Lower lobe of right lung (tissue), 2 donors: ENCODE measurements at regions not wholly inside any gene's neighbourhood (a gene's known extent, or its start where the extent isn't known, plus 50 kb on each side); places are given as distances from the start of the nearest gene placed in this dataset.

Source experiments
- ATAC-seq, 2 donors: fragments of 200-7000 bp; cut with Tn5 transposase; one replicate each; pipeline ENCODE4 v1.9.1; 2020 to 2022; ENCODE audit warnings: mild to moderate bottlenecking in 2 of 2, moderate library complexity in 2 of 2
- DNase-seq: peaks from one replicate; pipeline ENCODE4 v3.0.0-alpha.2; 2020
- H3K27ac ChIP-seq: fragments of 200-600 bp; one replicate; pipeline ENCODE4 v1.8.0; 2022
- H3K27me3 ChIP-seq: fragments of 200-600 bp; one replicate; pipeline ENCODE4 v1.8.0; 2022; ENCODE audit warnings: low read depth
- H3K36me3 ChIP-seq: fragments of 200-600 bp; one replicate; pipeline ENCODE4 v1.8.0; 2022; ENCODE audit warnings: mild to moderate bottlenecking
- H3K4me1 ChIP-seq: fragments of 200-600 bp; one replicate; pipeline ENCODE4 v1.8.0; 2022
- H3K4me3 ChIP-seq: fragments of 200-600 bp; one replicate; pipeline ENCODE4 v1.8.0; 2022; ENCODE audit warnings: mild to moderate bottlenecking
- H3K9me3 ChIP-seq: fragments of 200-600 bp; one replicate; pipeline ENCODE4 v1.8.0; 2022
- CTCF ChIP-seq: fragments of 200-600 bp; IDR thresholded peaks from one replicate; pipeline ENCODE4 v1.8.0; 2022; ENCODE audit warnings: antibody characterized with exemption, mild to moderate bottlenecking
- intact Hi-C: fragments of 100-400 bp; cut with DNase I; formaldehyde crosslinking; loops from one replicate; pipeline ENCODE4 v1.11.0; 2022
- donor health status: DM: no; HTN: yes; CAD: no; lungs with severe emphysema.

- no peaks in the 10 kb centered on the region for H3K9me3 ChIP-seq
- intact Hi-C loops = no loop called here
- H3K27ac ChIP-seq = no peak overlapping the region
- H3K36me3 ChIP-seq = no peaks in the 10 kb centered on the region
- no peaks in the 10 kb centered on the region for H3K27me3 ChIP-seq
- TF ChIP-seq CTCF = no peak
- DNase-seq (no peak), ATAC-seq (no peak)
- H3K4me1 ChIP-seq = no peaks in the 10 kb centered on the region
- no peak overlapping the region for H3K4me3 ChIP-seq
These were observed 389.0 kb downstream of the CBLN4 start for GRCh38 chr20:55616367-55616766.

GRCh38 chr20:55615818-55616217 lies 389.5 kb downstream of the CBLN4 start:
- intact Hi-C loops = no loop called here
- TF ChIP-seq CTCF = no peak
- no peak overlapping the region for H3K4me3 ChIP-seq
- H3K27ac ChIP-seq = no peak overlapping the region
- no peaks in the 10 kb centered on the region for H3K27me3 ChIP-seq
- ATAC-seq (no peak), DNase-seq (no peak)
- H3K36me3 ChIP-seq = no peaks in the 10 kb centered on the region
- H3K4me1 ChIP-seq = no peaks in the 10 kb centered on the region
- H3K9me3 ChIP-seq = no peaks in the 10 kb centered on the region

- Histone ChIP-seq H3K9me3 (no peaks in the 10 kb centered on the region), H3K27ac (no peak overlapping the region), H3K36me3 (no peaks in the 10 kb centered on the region), H3K4me1 (no peaks in the 10 kb centered on the region), H3K27me3 (no peaks in the 10 kb centered on the region), H3K4me3 (no peak overlapping the region)
- no peak for TF ChIP-seq CTCF
- no peak for ATAC-seq
- no peak for DNase-seq
- intact Hi-C loops = no loop called here
These were observed 391.0 kb downstream of the CBLN4 start for GRCh38 chr20:55614220-55614757.

GRCh38 chr20:55610756-55611155 lies 394.6 kb downstream of the CBLN4 start:
- no peak for ATAC-seq

GRCh38 chr20:55605594-55605993 lies 399.7 kb downstream of the CBLN4 start:
- H3K4me1 ChIP-seq = no peaks in the 10 kb centered on the region
- no peaks in the 10 kb centered on the region for H3K36me3 ChIP-seq
- DNase-seq (no peak), ATAC-seq (no peak)
- no peaks in the 10 kb centered on the region for H3K9me3 ChIP-seq
- H3K27ac ChIP-seq = no peak overlapping the region
- TF ChIP-seq CTCF = no peak
- no peak overlapping the region for H3K4me3 ChIP-seq
- H3K27me3 ChIP-seq = no peaks in the 10 kb centered on the region
- intact Hi-C loops = no loop called here

More at GRCh38 chr20:55610756-55611155, 394.6 kb downstream of the CBLN4 start:
- Histone ChIP-seq H3K4me3 (no peak overlapping the region), H3K4me1 (no peaks in the 10 kb centered on the region), H3K9me3 (no peaks in the 10 kb centered on the region), H3K36me3 (no peaks in the 10 kb centered on the region), H3K27ac (no peak overlapping the region), H3K27me3 (no peaks in the 10 kb centered on the region)
- intact Hi-C loops = no loop called here
- TF ChIP-seq CTCF = no peak
- no peak for DNase-seq

GRCh38 chr20:55597526-55597925 lies 407.8 kb downstream of the CBLN4 start:
- intact Hi-C loops = no loop called here
- Histone ChIP-seq H3K4me1 (no peaks in the 10 kb centered on the region), H3K27me3 (no peaks in the 10 kb centered on the region), H3K27ac (no peak overlapping the region), H3K4me3 (no peak overlapping the region), H3K36me3 (no peaks in the 10 kb centered on the region), H3K9me3 (no peaks in the 10 kb centered on the region)
- no peak for DNase-seq
- no peak for ATAC-seq
- TF ChIP-seq CTCF = no peak
